HG03064 (cell line): ENCODE measurements at regions not wholly inside any gene's neighbourhood (a gene's known extent, or its start where the extent isn't known, plus 50 kb on each side); places are given as distances from the start of the nearest gene placed in this dataset.
"Not testable (repeated sequence)": the region's sequence is repeated elsewhere in the genome, so short reads cannot be mapped to it uniquely, and the experiment has no call there.

Experiments
- ATAC-seq: cut with Tn5 transposase; IDR thresholded peaks from one replicate; pipeline ENCODE4 v1.9.1; 2021; ENCODE audit warnings: low read depth; ENCODE audit not compliant: unreplicated experiment

DNA sequence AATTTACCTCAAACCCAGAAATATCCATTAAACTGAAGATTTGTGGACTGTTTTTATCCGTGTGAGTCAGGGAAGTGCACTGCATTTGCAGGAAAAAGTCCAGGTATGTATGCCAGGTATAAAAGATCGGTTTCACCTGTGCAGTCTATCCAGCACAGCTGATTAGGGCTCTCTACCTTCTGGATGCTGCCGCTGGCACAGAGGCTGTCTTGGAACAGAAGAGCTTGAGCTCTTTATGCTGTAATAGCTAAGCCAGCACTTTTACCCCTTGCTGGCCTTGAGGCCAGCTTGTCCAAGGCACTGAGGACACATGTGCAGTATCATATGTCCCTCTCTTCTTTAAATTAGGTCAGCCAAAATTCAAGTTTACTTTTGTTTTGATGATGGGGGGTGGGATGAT lies 851.0 kb downstream of the DIAPH3 start:
- no peak for ATAC-seq

DNA sequence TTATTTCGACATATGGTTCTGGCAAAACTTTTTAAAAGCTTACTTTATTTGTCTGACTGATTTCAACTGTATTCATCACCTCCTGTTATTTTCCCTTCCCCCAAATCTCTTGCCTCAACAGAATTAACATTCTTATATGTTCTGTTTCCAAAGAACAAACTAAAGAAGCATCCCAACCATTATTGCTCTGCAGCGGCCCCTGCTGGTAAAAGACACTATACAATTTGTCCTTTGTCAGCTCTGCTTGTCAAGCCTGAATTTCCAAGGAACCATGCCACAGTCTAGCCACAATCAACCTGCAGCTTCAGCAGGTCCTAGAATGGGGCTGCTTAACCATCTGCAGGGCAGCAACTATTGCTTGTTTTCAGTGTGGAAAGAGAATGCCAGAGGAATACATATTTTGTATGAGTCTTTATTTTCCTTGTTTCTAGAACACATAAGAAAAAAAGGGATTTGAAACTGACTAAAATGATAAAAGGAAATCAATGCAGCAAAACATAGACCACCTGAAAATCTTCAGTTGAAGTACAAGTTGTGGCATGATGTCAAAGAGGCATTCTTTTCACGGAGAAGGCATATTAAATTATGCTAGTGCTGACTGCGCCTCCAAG lies 845.3 kb downstream of the DIAPH3 start:
- ATAC-seq: no peak

DNA sequence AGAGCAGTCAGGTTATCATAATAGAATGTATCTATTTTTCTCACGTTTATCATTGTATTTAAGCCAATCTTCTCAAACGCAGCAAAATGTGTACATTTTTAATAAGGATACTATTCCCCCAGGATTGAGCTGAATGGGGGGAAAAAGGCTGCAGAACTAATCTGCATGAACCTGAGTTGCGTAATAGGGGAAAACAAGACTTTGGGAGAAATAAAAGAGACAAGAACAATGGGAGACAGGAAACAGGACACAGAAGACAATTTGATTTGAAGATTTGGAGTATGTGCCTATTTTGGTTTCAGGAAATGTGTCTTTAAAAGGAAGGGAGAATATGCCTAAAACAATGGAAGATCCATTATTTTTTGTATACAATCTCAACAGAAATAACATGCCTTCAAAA lies 844.5 kb downstream of the DIAPH3 start:
- ATAC-seq: no peak

DNA sequence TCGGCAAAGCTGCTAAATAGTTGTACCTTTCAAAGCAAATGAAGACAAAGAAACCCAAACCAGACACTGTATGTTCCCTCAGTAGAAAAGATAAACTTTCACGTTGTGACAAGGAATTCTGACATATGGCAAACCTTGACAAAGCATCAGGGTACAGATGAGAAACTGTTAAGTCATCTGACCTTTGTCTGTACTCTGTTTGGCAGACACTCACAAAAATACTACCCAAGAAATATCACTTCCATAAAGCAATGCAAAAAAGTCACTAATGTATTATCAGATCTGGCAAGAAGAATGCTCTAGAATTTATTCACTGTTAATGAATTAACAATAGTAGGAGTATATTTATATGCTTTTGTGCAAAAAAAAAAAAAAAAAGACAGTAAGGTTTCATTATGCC lies 843.7 kb downstream of the DIAPH3 start:
- no peak for ATAC-seq

- ATAC-seq: not testable (repeated sequence)
Measured at GRCh38 chr13:59324401-59324800, 839.3 kb downstream of the DIAPH3 start.

DNA sequence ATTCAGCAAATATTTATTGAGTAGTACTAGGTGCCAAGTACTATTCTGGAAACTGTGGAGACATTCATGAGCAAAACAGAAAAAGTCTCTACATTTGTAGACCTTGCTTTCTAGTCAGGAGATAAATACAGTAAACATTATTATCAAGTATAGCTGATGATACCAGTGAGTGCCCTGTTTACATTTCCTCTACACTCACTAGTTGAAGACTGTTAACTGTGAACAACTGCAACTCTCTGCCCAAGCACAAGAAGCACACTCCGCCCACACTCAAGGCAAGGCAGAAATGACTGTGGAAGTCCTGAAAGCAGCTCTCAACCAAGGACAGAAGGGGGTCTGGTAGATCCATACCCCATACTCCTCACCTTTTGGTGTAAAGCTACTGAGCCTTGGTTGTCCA lies 837.0 kb downstream of the DIAPH3 start:
- no peak for ATAC-seq

DNA sequence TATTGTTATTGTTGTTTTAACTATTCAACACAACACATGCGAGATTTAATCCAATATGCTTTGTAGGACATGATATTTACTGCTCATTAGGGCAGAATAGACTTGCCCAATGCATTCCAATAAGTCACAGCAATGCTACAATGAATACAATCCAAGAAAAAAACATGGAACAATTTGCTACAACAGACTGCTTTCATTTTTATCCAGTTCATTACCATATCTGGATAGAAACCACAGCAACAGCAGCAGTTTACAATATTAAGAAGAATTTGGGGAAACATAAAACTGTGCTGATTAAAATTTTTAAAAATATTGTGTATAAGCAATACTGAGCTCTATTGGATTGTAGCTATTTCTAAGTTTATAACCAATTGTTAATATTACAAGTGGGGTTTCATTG lies 833.0 kb downstream of the DIAPH3 start:
- no peak for ATAC-seq

DNA sequence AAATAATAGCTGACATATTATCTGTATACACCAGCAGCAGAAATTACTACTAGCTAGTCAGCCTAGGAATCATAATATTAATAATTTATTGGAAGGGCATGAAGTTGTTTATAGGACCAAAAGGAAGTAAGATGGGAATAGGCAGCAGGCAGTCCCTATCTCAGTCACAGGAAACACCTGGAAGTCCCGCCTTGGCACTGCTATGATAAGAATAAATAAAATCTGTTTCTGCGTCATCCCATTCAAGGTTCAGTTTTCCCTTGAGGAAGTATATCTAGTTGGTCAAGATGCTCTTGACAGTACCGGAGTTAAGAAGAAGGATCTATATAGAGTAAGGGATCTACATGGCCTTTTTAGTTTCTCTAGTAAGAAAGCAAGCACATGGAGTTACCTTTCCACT lies 830.8 kb downstream of the DIAPH3 start:
- no peak for ATAC-seq

DNA sequence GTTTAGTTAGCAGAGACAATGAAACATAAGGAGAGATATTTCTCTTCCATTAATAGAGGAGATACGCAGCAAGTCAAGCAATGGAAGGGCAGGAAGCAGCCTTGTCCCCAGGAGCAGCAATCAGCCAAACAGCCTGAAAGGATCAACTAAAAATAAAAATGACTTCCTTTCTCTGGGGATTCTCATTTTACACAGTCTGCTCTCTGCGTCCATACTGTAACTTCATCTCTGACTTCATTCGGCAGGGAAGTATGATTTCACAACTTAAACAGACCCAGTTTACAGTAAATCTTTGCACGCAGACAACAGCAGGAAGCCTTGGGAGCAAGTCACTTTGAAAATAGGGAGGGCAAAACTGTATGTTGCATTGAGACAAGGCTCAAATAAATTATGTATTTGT lies 826.7 kb downstream of the DIAPH3 start:
- ATAC-seq: no peak

GRCh38 chr13:59340151-59340550 lies 823.6 kb downstream of the DIAPH3 start:
- no peak for ATAC-seq

- no peak for ATAC-seq
Measured at GRCh38 chr13:59340581-59340980, 823.1 kb downstream of the DIAPH3 start.

DNA sequence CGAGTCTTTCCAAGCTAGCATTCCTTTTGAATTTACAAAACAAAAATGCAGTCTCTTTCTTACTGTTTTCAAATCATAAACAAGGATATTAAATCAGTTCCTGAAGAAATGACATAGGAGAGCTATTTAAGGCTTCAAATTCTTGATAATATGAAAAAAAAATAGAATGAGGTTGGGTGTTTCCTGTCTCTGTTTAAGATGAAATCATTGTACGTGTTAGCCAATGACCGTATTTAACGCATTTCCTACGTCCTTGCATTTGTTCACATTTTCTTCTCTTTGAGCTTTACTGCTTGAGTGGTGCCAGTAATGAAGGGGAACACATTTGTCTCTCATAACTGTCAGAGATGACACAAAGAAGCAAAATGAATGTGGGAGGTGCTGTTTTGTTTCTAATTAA lies 821.3 kb downstream of the DIAPH3 start:
- ATAC-seq: no peak

DNA sequence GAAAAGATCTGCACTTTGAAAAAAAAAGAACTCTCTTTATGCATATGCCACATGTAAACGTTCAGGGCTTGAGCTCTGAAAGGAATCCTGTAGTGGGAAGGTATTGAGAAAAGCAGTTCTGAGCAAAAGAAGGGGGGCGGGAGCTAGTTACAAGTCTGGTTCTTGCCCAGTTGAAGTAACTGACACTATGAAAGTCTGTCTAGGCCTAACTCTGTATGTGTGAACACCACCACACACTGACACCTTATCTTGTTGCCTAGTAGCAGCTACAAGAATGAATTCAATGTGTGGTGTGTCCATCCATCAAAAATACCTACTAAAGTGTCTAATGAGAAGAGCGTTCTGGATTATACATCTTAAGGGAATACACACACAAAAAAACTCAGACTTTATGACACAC lies 820.6 kb downstream of the DIAPH3 start:
- no peak for ATAC-seq

DNA sequence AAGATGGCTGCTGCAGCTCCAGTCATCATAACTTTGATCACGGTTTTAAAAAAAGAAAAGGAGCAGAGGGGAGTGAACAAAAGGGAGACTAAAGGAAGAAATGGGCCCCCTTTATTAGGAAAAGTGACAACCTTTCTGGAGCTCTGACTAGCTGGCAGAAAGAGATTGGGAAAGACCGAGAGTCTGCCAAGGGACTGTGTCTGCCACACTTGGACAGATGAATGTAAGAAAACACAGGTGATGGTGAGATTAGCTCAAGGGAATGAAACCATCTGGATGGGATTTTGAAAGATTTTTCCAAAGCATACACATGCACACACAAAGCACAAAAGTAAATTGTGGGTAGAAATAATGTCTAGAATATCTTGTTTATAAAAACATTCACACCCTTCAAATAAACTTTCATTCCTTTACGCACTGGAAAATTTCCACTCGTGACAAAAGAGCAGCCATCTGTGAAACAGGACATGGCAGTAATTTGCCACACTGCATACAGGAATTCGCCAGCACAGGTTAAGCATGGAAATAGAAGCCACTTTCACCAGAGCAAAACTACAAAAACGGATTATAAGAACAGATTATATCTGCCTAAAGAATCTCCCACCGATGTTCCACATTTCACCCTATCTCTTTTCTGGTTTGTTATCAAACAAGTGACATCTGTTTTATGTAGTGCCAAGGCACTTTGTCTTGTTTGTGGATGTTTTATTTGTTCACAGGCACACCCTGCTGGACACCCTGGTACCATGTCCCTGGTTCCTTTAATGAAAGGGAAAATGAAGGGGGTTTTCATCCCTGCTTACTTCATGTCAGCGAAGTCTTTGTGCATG lies 819.5 kb downstream of the DIAPH3 start:
- no peak for ATAC-seq

DNA sequence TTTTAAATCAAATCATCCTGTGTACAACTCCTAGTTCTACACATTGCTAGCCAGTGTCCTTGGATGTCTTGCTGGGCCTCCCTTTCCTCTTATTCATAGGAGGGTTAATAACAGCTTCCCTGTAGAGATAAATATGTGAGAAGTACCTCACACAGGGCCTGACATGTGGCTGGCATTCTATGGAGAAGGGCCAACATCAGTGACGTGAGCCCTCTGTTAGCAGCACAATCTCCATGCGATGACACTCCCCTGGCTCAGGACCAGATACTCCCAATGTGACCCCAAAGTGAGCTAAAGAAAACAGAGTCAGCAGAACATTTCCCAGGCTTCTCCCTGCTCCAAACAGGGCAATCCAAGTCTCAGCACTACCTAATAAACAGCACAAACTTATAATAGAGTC lies 818.4 kb downstream of the DIAPH3 start:
- ATAC-seq: no peak

DNA sequence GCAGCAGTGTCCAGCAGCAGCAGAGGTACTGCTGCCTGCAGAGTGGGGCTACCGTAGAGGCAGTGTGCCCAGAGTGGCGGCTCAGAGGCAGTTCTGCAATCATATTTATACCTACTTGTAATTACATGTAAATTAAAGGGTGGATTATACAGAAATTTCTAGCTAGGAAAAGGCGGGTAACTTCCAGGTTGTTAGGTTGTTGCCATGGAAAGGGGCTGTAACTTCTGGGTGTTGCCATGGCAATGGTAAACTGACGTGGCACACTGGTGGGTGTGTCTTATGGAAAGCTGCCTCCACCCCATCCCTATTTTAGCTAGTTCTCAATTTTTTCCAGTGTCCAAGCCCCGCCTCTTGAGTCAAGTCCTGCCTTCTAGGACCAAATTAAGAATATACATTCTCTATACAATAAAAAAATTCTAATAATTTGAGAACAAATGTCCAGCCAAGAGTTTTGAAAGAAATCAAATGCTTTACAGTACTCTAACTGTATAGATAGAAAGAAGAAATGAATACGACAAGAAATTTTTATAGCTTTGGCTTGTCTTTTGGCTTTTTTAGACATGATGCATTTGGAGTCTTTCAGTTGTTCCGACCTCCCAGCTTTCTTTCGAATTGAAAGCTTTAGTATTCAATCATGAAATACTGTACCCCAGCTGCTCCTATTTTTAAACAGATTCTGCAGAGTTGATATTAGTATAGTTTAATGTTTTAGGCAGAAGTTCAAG lies 816.6 kb downstream of the DIAPH3 start:
- ATAC-seq: no peak

DNA sequence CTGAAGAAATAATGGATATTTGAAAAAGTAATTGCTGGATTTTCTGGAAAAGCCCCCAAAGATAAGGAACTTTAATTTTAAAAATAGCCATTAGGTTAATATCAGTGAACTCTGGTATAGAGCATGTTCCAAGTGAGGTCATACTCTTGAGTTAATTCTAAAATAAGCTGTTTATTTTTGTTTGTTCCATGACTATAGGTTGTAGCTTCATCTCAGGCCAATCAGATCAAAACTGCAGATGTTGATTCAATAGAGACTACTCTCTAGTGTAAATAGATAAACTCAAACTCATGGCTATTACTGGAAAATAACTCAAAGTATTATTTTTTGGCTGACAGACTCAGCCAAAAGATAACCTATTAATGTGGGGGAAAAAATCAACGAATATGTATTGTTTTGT lies 815.1 kb downstream of the DIAPH3 start:
- ATAC-seq: no peak

- ATAC-seq: no peak
Measured at GRCh38 chr13:59352600-59352999, 811.1 kb downstream of the DIAPH3 start.

GRCh38 chr13:59354665-59355369 lies 808.9 kb downstream of the DIAPH3 start:
- ATAC-seq: no peak

GRCh38 chr13:59356607-59357006 lies 807.1 kb downstream of the DIAPH3 start:
- no peak for ATAC-seq

- ATAC-seq: no peak
Measured at GRCh38 chr13:59358014-59358413, 805.7 kb downstream of the DIAPH3 start.
